ENCODE measurements at regions not wholly inside any gene's neighbourhood (a gene's known extent, or its start where the extent isn't known, plus 50 kb on each side); places are given as distances from the start of the nearest gene placed in this dataset.

GRCh38 chr18:78664048-78664447, 315.6 kb upstream of the SALL3 start:
- DNase-seq = no peak

- no peak for DNase-seq
These were observed 314.8 kb upstream of the SALL3 start for GRCh38 chr18:78664848-78665247.

- no peak for DNase-seq
These were observed 314.0 kb upstream of the SALL3 start for GRCh38 chr18:78665644-78666043.

- DNase-seq = no peak
These were observed 312.8 kb upstream of the SALL3 start for GRCh38 chr18:78666666-78667335.

- DNase-seq = no peak
These were observed 308.7 kb upstream of the SALL3 start for GRCh38 chr18:78670778-78671391.

- DNase-seq = no peak
These were observed 308.1 kb upstream of the SALL3 start for GRCh38 chr18:78671551-78671950.

GRCh38 chr18:78672862-78673446, 306.7 kb upstream of the SALL3 start:
- no peak for DNase-seq

- DNase-seq = no peak
These were observed 305.9 kb upstream of the SALL3 start for GRCh38 chr18:78673516-78674321.

- DNase-seq = no peak
These were observed 304.4 kb upstream of the SALL3 start for GRCh38 chr18:78675231-78675630.

GRCh38 chr18:78676622-78677482, 302.8 kb upstream of the SALL3 start:
- no peak for DNase-seq

- DNase-seq = no peak
These were observed 301.9 kb upstream of the SALL3 start for GRCh38 chr18:78677483-78678317.

- no peak for DNase-seq
These were observed 301.3 kb upstream of the SALL3 start for GRCh38 chr18:78678318-78678695.

GRCh38 chr18:78679031-78679430, 300.6 kb upstream of the SALL3 start:
- no peak for DNase-seq

GRCh38 chr18:78679613-78680260, 299.9 kb upstream of the SALL3 start:
- DNase-seq = no peak

- no peak for DNase-seq
These were observed 298.2 kb upstream of the SALL3 start for GRCh38 chr18:78681396-78681795.

GRCh38 chr18:78681934-78682333, 297.7 kb upstream of the SALL3 start:
- no peak for DNase-seq

- DNase-seq = no peak
These were observed 296.9 kb upstream of the SALL3 start for GRCh38 chr18:78682716-78683115.

GRCh38 chr18:78683191-78684010, 296.2 kb upstream of the SALL3 start:
- DNase-seq = no peak
